ENCODE measurements at regions not wholly inside any gene's neighbourhood (a gene's known extent, or its start where the extent isn't known, plus 50 kb on each side); places are given as distances from the start of the nearest gene placed in this dataset.

DNA sequence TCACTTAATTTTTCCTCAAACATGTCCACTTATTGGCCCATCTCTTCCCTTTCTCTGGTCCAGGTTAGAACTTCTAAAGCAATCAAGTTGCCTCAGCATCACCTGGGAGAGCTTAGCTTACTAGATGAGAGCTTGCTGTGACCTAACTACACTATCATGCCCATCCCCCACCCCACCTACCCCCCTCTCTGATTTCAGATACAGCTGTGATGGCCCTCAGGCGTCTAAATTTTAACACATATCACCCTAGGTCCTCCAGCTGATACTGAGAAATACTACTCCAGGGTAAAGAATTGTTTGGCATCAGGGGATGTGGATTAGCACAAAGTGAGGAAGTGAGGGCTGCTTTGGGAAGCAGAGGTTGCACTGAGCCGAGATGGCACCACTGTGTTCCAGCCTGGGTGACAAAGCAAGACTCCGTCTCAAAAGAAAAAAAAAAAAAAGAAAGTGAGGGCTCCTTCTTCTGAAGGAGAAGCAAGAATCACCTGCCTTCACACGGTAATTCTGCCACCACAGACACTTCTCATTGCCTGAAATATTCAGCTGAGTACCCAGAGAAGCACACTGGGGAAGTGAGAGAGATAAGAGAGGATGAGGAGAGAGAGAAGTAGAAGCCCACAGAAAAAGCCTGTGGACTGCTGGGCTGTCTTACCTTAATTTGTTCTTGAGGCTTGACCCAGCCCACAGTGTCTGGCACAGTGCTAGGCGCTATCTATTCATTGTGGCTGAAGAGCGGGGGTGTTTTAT, 263.4 kb downstream of the ASXL3 start:
- Histone ChIP-seq H3K27me3 (ENCODE audit: control insufficient read depth, insufficient read depth, low read length) (no peaks in the 10 kb centered on the region), H3K4me3 (ENCODE audit: low read depth in 2 of 2, low read length in 2 of 2) (no peak overlapping the region), H3K4me1 (ENCODE audit: control insufficient read depth, insufficient read depth, low read length) (no peaks in the 10 kb centered on the region; the same call in 1 of the 2 replicates), H3K9me3 (ENCODE audit: control insufficient read depth, insufficient read depth, low read depth, low read length) (no peaks in the 10 kb centered on the region), H3K36me3 (ENCODE audit: control insufficient read depth, insufficient read depth, low read length) (no peaks in the 10 kb centered on the region), H3K27ac (ENCODE audit: low read length) (no peak overlapping the region)
- in situ Hi-C loops (cut with HindIII; ENCODE audit: low pct_unique_long_range_greater_than_20kb, low sequenced_read_pairs), result no loop called here
- no TSS peak for BruUV-seq (replicated peaks)
- ChIA-PET POLR2A (interaction anchor here (0.7 kb wide), 1 partner anchor 714 kb away, joined by 3 read pairs; no protein-coding TSS in a partner anchor), CTCF (interaction anchor here (0.5 kb wide), 1 partner anchor 85 kb away, joined by 8 read pairs; no protein-coding TSS in a partner anchor)
- intact Hi-C loops (cut with micrococcal nuclease; ENCODE audit: unreplicated experiment), result no loop called here
- DNase-seq (ENCODE audit: low read depth, low spot score) (no peak), ATAC-seq (no peak)
- TF ChIP-seq, protein P1, sequence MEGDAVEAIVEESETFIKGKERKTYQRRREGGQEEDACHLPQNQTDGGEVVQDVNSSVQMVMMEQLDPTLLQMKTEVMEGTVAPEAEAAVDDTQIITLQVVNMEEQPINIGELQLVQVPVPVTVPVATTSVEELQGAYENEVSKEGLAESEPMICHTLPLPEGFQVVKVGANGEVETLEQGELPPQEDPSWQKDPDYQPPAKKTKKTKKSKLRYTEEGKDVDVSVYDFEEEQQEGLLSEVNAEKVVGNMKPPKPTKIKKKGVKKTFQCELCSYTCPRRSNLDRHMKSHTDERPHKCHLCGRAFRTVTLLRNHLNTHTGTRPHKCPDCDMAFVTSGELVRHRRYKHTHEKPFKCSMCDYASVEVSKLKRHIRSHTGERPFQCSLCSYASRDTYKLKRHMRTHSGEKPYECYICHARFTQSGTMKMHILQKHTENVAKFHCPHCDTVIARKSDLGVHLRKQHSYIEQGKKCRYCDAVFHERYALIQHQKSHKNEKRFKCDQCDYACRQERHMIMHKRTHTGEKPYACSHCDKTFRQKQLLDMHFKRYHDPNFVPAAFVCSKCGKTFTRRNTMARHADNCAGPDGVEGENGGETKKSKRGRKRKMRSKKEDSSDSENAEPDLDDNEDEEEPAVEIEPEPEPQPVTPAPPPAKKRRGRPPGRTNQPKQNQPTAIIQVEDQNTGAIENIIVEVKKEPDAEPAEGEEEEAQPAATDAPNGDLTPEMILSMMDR (IDR thresholded peaks at IDR 0.05), result no peak
- TF ChIP-seq, protein P2, sequence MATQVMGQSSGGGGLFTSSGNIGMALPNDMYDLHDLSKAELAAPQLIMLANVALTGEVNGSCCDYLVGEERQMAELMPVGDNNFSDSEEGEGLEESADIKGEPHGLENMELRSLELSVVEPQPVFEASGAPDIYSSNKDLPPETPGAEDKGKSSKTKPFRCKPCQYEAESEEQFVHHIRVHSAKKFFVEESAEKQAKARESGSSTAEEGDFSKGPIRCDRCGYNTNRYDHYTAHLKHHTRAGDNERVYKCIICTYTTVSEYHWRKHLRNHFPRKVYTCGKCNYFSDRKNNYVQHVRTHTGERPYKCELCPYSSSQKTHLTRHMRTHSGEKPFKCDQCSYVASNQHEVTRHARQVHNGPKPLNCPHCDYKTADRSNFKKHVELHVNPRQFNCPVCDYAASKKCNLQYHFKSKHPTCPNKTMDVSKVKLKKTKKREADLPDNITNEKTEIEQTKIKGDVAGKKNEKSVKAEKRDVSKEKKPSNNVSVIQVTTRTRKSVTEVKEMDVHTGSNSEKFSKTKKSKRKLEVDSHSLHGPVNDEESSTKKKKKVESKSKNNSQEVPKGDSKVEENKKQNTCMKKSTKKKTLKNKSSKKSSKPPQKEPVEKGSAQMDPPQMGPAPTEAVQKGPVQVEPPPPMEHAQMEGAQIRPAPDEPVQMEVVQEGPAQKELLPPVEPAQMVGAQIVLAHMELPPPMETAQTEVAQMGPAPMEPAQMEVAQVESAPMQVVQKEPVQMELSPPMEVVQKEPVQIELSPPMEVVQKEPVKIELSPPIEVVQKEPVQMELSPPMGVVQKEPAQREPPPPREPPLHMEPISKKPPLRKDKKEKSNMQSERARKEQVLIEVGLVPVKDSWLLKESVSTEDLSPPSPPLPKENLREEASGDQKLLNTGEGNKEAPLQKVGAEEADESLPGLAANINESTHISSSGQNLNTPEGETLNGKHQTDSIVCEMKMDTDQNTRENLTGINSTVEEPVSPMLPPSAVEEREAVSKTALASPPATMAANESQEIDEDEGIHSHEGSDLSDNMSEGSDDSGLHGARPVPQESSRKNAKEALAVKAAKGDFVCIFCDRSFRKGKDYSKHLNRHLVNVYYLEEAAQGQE (IDR thresholded peaks at IDR 0.05; ENCODE audit: insufficient read depth in 1 of 2, low read depth in 2 of 2, low read length in 1 of 2), result no peak

DNA sequence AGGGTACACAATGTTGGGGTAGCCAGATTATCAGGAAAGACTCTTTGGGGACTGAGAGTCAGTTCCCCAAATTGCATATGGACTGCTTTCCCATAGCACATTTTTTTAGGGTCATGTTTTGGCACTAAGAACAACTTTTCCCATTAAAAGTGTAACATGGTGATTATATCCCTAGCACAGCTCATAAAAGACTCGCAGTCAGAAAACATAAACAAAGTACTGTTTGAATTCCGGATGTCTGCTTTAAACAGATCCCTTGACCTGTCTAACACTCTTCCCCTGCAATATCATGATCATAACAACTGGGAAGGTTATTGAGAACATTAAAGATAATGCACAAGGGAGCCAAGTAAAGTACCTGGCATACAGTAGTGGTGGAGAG, 262.2 kb downstream of the ASXL3 start:
- in situ Hi-C loops (cut with HindIII; ENCODE audit: low pct_unique_long_range_greater_than_20kb, low sequenced_read_pairs), result no loop called here
- no peaks in the 10 kb centered on the region for H3K27me3 ChIP-seq (ENCODE audit: control insufficient read depth, insufficient read depth, low read length)
- DNase-seq (ENCODE audit: low read depth, low spot score), result no peak
- H3K4me3 ChIP-seq (ENCODE audit: low read depth in 2 of 2, low read length in 2 of 2), result no peak overlapping the region
- no peaks in the 10 kb centered on the region for H3K36me3 ChIP-seq (ENCODE audit: control insufficient read depth, insufficient read depth, low read length)
- TF ChIP-seq, protein P2 (IDR thresholded peaks at IDR 0.05; ENCODE audit: insufficient read depth in 1 of 2, low read depth in 2 of 2, low read length in 1 of 2), result no peak
- TF ChIP-seq POLR2AphosphoS5 (IDR thresholded peaks at IDR 0.05; ENCODE audit: low read depth, low read length) (no peak), SIN3A (IDR thresholded peaks at IDR 0.05; ENCODE audit: borderline replicate concordance, insufficient read depth, low read depth, low read length) (no peak), TCF7L2 (IDR thresholded peaks at IDR 0.05; ENCODE audit: low read depth, low read length) (no peak)
- TF ChIP-seq, protein P1 (IDR thresholded peaks at IDR 0.05), result no peak
- H3K4me1 ChIP-seq (ENCODE audit: control insufficient read depth, insufficient read depth, low read length), result no peaks in the 10 kb centered on the region; the same call in 1 of the 2 replicates
- intact Hi-C loops (cut with micrococcal nuclease; ENCODE audit: unreplicated experiment), result no loop called here
- H3K27ac ChIP-seq (ENCODE audit: low read length), result no peak overlapping the region
- ChIA-PET POLR2A (no interaction called here), CTCF (no interaction called here)
- no TSS peak for BruUV-seq (replicated peaks)
- no peak for ATAC-seq
- no peaks in the 10 kb centered on the region for H3K9me3 ChIP-seq (ENCODE audit: control insufficient read depth, insufficient read depth, low read depth, low read length)
